ENCODE measurements at regions not wholly inside any gene's neighbourhood (a gene's known extent, or its start where the extent isn't known, plus 50 kb on each side); places are given as distances from the start of the nearest gene placed in this dataset.
"Not testable (repeated sequence)": the region's sequence is repeated elsewhere in the genome, so short reads cannot be mapped to it uniquely, and the experiment has no call there.

GRCh38 chr12:59079002-59079401 lies 158.7 kb upstream of the LRIG3 start:
- DNase-seq, result no peak

- DNase-seq, result no peak
Observed at GRCh38 chr12:59077575-59078426, 157.5 kb upstream of the LRIG3 start.

DNA sequence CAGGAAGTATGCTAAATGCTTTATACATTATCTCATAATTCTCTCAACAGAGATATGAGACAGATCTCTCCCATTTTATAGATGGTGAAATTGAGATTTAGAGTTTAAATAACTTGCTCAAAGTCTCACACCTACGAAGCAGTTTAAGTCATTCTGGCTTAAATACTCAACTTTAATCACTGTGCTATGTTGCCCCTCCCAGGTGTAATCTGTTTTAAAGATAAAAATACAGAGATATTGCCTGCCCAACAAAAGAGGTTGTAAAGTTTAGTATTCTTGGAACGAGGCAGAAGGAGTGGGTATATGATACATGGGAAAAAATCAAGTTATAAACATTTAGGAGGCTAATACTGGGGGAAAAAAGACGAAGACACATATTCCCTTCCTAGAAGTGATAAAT lies 156.8 kb upstream of the LRIG3 start:
- DNase-seq, result no peak

GRCh38 chr12:59076622-59077021 lies 156.3 kb upstream of the LRIG3 start:
- DNase-seq, result no peak

GRCh38 chr12:59075968-59076490 lies 155.7 kb upstream of the LRIG3 start:
- no peak for DNase-seq

- no peak for DNase-seq
Observed at GRCh38 chr12:59075141-59075540, 154.8 kb upstream of the LRIG3 start.

- no peak for DNase-seq
Observed at GRCh38 chr12:59070322-59070933, 150.1 kb upstream of the LRIG3 start.

- no peak for DNase-seq
Observed at GRCh38 chr12:59069516-59069915, 149.2 kb upstream of the LRIG3 start.

- no peak for DNase-seq
Observed at GRCh38 chr12:59068436-59068835, 148.1 kb upstream of the LRIG3 start.

GRCh38 chr12:59067083-59067482 lies 146.8 kb upstream of the LRIG3 start:
- DNase-seq, result no peak

- DNase-seq, result no peak
Observed at GRCh38 chr12:59066445-59066844, 146.1 kb upstream of the LRIG3 start.

GRCh38 chr12:59059088-59059935 lies 139.0 kb upstream of the LRIG3 start:
- DNase-seq, result no peak

DNA sequence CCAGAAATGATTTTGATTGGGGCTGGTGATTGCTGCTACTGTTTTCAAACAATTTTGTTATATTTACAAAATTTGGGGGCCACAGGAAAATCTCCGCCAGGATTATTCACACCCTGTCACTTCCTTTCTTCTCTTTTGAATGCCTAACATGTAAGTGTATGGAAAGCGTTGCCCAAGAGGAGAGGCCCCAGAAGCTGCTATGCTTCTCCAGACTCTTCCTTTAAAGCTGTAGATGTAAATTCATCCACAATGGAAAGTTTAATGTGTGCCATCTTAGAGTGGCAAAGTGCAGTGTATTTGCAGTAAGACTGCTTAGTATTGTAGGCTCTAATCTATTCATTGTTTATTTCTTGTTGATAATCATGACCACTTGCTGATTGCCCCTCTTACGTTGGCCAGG lies 136.7 kb upstream of the LRIG3 start:
- no peak for DNase-seq

- DNase-seq, result no peak
Observed at GRCh38 chr12:59055204-59055860, 135.0 kb upstream of the LRIG3 start.

DNA sequence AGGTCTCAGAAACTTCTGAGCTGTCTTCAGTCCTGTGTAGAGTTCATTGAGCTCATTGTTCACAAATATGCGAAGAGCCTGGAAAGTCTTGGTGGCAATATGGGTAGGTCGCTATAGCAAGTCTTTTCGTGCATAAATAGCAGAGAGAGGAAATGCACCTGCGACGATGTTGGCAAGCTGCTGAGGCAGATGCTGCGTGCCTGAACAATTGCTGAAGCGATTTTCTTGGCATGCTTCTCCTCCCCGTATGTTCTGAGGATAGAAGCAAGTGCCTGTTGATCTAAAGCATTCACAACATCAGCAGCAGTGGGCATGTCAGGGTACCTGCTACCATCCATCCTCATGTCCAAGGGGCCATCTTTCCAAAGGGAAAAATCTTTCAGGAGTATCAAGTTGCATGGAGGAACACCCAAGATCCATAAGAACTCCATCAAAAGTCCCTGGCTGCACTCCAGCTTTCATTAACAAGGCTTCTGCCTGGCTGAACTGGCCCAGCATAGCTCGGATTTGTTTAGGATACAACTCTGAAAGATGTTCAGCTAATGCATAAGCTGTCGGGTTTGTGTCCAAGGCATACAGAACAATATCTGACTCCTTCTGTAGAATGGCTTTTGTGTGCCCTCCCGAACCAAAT lies 133.1 kb upstream of the LRIG3 start:
- not testable (repeated sequence) for DNase-seq

GRCh38 chr12:59046763-59047534 lies 126.6 kb upstream of the LRIG3 start:
- DNase-seq, result no peak

- no peak for DNase-seq
Observed at GRCh38 chr12:59044791-59045190, 124.5 kb upstream of the LRIG3 start.

- DNase-seq, result no peak
Observed at GRCh38 chr12:59041241-59042121, 121.2 kb upstream of the LRIG3 start.

- no peak for DNase-seq
Observed at GRCh38 chr12:59040656-59041055, 120.4 kb upstream of the LRIG3 start.

GRCh38 chr12:59040043-59040442 lies 119.7 kb upstream of the LRIG3 start:
- no peak for DNase-seq
